HK-2 (cell line): ENCODE measurements at regions not wholly inside any gene's neighbourhood (a gene's known extent, or its start where the extent isn't known, plus 50 kb on each side); places are given as distances from the start of the nearest gene placed in this dataset.
"Not testable (repeated sequence)": the region's sequence is repeated elsewhere in the genome, so short reads cannot be mapped to it uniquely, and the experiment has no call there.

Experiments used
- DNase-seq: peaks from one replicate; pipeline ENCODE4 v3.0.0-alpha.2; 2018; ENCODE audit not compliant: unreplicated experiment

- no peak for DNase-seq
Measured at GRCh38 chr10:6877336-6877721, 297.3 kb upstream of the PRKCQ start.

GRCh38 chr10:6875269-6875865 is 295.3 kb upstream of the PRKCQ start:
- no peak for DNase-seq

DNA sequence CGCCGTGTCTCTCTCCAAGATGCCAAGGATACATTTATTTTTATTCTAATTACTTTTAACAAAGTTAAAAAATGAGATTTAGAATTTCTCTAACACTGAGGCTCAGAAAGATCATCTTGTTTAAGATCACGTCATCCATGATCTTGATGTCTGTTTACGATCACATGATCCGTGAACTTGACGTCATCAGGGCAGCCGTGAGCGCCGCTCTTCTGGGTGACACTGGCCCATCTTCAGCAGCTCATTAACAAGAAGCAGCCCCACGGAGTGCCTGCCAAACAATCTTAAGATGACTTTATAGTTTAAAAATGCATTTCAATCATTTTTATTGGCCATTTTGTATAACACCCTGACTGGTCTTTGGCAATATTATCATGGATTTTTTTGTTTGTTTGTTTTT is 291.1 kb upstream of the PRKCQ start:
- no peak for DNase-seq

GRCh38 chr10:6868036-6868725 is 288.1 kb upstream of the PRKCQ start:
- DNase-seq, result no peak

GRCh38 chr10:6866757-6867156 is 286.7 kb upstream of the PRKCQ start:
- no peak for DNase-seq

GRCh38 chr10:6864142-6864541 is 284.1 kb upstream of the PRKCQ start:
- DNase-seq, result no peak

DNA sequence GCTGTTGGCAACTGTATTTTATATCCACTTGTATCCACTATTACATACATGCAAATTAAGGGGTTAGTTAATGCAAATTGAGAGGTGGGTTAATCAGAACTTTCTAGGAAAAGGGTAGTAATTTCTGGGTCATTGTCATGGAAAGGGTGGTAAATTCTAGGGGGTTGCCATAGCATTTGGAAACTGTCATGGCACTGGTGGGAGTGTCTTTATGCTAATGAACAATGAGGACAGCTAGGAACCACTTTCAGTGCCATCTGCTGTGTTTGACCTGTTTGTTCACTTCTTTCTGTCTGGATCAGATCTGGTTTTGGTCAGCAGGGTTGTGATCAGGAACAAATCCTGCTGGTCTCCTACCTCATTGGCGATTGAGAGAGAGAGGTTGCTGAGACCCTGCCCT is 283.3 kb upstream of the PRKCQ start:
- DNase-seq, result no peak

GRCh38 chr10:6850452-6850851 is 270.4 kb upstream of the PRKCQ start:
- DNase-seq, result no peak

- DNase-seq, result no peak
Measured at GRCh38 chr10:6847561-6847960, 267.5 kb upstream of the PRKCQ start.

- no peak for DNase-seq
Measured at GRCh38 chr10:6843894-6844650, 264.0 kb upstream of the PRKCQ start.

- no peak for DNase-seq
Measured at GRCh38 chr10:6843481-6843881, 263.4 kb upstream of the PRKCQ start.

GRCh38 chr10:6842722-6843121 is 262.6 kb upstream of the PRKCQ start:
- no peak for DNase-seq

GRCh38 chr10:6841761-6842160 is 261.7 kb upstream of the PRKCQ start:
- no peak for DNase-seq

DNA sequence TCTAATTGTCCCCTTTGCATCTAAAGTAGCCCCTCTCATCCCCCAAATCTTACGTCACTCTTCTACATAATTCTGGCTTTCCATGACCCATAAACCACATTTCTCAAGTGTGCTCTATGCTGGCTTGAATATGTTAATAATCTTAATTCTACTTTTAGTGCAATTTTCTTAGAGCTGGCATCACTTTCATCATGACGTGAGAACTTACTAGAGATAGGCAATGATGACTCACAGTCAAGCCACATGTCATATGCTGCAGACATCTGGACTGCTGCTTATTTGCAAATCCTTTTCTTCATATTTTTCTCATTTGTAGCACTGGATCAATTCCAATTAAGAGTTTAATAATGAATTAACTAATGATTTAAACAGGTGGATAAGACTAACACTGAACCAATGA is 260.7 kb upstream of the PRKCQ start:
- no peak for DNase-seq

DNA sequence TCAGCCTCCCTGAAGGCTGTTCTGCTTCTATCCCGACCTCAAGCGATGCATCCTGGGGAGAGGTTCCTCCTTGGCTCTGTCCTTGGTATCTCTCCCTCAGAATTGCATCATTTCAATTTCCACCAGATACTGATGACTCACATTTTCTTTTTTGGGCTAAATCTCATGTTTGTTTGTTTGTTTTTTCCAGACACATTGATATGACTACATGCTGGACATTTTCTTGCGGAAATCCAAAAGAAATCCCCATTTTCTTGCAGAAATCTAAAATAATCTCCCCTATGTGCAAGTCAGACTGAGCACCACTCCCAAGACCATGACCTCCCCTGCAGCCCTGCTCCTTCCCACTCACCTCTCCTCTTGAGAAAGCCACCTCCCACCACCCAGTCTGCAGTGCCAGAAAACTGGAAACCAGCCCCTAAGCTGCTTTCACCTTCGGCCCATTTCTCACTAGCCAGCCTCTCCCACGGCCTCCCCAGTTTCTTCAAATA is 260.2 kb upstream of the PRKCQ start:
- DNase-seq, result no peak

DNA sequence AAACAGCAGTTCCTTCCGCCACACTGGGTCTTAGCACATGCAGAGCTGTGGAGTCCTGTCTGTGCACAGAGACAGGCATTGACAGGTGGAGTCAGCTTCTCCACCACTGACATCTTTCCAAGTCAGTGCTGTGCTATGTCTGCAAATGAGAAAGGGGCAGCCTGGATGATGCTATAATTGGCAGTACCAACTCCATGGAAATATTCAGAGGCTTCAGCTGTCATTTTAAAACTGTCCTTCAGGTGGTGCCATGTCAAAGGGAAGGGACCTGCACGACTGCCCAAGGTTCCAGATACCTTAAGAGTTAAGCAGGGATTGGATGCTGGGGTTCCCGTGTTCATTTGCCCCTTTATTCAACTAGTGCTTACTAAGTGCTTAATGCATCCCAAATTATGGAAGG is 258.0 kb upstream of the PRKCQ start:
- no peak for DNase-seq

GRCh38 chr10:6833458-6834011 is 253.5 kb upstream of the PRKCQ start:
- no peak for DNase-seq

GRCh38 chr10:6830981-6831380 is 250.9 kb upstream of the PRKCQ start:
- DNase-seq, result not testable (repeated sequence)

DNA sequence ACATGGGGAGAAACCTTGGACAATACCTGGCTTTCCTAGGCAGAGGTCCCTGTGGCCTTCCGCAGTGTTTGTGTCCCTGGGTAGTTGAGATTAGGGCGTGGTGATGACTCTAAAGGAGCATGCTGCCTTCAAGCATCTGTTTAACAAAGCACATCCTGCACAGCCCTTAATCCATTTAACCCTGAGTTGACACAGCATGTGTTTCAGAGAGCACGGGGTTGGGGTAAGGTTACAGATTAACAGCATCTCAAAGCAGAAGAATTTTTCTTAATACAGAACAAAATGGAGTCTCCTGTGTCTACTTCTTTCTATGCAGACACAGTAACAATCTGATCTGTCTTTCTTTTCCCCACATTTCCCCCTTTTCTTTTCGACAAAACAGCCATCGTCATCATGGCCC is 244.7 kb upstream of the PRKCQ start:
- not testable (repeated sequence) for DNase-seq

DNA sequence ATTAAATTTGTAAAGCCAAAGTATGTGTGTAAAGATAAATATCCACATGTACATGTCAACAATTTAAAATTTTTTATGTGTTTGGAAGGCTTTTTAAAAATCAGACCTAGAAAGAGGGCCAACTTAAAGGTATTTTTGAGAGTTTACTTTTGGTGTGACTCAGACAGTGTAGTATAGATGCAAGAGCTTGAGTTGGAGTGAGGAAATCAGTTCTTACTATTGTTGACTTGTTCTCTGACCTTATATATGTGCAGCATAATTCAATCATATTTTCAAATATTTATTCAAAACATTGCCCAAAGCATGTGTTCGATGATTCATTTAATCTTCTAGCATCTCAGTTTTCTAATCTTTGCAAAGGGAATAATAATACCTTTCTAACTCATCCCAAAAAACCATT is 243.7 kb upstream of the PRKCQ start:
- no peak for DNase-seq

- DNase-seq, result no peak
Measured at GRCh38 chr10:6819301-6819700, 239.2 kb upstream of the PRKCQ start.

DNA sequence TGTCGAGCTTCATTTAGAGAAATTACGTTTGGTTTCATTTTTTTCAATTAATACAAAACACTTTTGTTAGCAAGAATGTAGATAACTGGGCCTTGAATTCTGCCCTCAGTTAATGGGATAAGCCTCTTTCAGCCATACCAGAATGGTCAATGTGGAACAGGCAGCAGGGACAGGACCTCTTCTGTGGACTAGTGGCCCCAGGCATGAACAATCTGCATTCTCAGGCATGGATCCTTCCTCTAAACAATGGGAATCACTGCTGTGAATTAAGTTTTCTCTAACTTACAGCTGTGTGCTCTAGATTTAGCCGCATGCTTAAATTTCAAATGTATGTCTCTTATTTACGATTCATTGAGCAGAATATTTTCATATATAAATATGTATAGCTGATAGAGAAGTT is 237.7 kb upstream of the PRKCQ start:
- no peak for DNase-seq

DNA sequence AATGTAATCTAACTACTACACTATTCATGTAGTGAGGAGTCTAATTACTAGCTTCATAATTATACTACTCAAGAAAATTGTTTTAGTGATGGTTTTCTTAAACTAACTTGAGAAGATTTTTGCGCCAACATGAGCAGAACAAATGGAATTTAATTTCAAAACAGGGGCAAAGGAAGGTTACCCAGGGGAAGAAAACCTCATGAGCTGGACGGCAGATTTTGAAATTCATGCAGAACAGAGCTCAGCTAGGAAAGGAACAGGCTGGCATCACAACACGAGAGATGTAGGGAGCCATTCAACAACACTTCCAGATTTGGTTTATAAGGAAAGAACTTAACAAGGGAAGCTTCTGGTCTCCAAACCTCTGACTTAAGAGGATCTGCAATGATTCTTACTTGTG is 235.3 kb upstream of the PRKCQ start:
- no peak for DNase-seq
